ENCODE measurements at regions not wholly inside any gene's neighbourhood (a gene's known extent, or its start where the extent isn't known, plus 50 kb on each side); places are given as distances from the start of the nearest gene placed in this dataset.

GRCh38 chr5:3345195-3345594 is 250.4 kb upstream of the IRX1 start:
- TF ChIP-seq CTCF (IDR thresholded peaks at IDR 0.05 in 2 of 3, conservative IDR thresholded peaks at IDR 0.05 in 1 of 3; ENCODE audit: borderline replicate concordance in 1 of 3, insufficient read depth in 1 of 3, low read depth in 2 of 3, low read length in 2 of 3) (no peak), REST (IDR thresholded peaks at IDR 0.05; ENCODE audit: low read depth) (no peak), POLR2A (IDR thresholded peaks at IDR 0.05; ENCODE audit: borderline replicate concordance, extremely low read depth, insufficient read depth, insufficient read length) (no peak), POLR2AphosphoS5 (IDR thresholded peaks at IDR 0.05; ENCODE audit: low read depth, low read length) (no peak), ZNF274 (IDR thresholded peaks at IDR 0.05; ENCODE audit: low read depth, low read length) (no peak), CEBPB (IDR thresholded peaks at IDR 0.05; ENCODE audit: low read depth) (no peak)
